Parathyroid adenoma (tissue), 2 donors: ENCODE measurements at regions not wholly inside any gene's neighbourhood (a gene's known extent, or its start where the extent isn't known, plus 50 kb on each side); places are given as distances from the start of the nearest gene placed in this dataset.

Experiments used
- H2AFZ ChIP-seq: fragments of 300-600 bp; sonication (generic); one replicate; pipeline ENCODE4 v1.7.0; 2017; ENCODE audit warnings: antibody characterized with exemption, mild to moderate bottlenecking
- H3K27ac ChIP-seq: fragments of 300-600 bp; sonication (generic); one replicate; pipeline ENCODE4 v1.7.0; 2017
- H3K27me3 ChIP-seq: fragments of 300-600 bp; sonication (generic); one replicate; pipeline ENCODE4 v1.7.0; 2017; ENCODE audit warnings: low read length; ENCODE audit not compliant: control insufficient read depth, insufficient read depth
- H3K36me3 ChIP-seq: fragments of 300-600 bp; sonication (generic); one replicate; pipeline ENCODE4 v1.7.0; 2017; ENCODE audit warnings: low read length; ENCODE audit not compliant: control insufficient read depth, insufficient read depth
- H3K4me1 ChIP-seq: fragments of 300-600 bp; sonication (generic); one replicate; pipeline ENCODE4 v1.7.0; 2017; ENCODE audit warnings: control low read depth
- H3K4me2 ChIP-seq: fragments of 300-600 bp; sonication (generic); one replicate; pipeline ENCODE4 v1.7.0; 2017; ENCODE audit warnings: low read length
- H3K4me3 ChIP-seq: fragments of 300-600 bp; sonication (generic); one replicate; pipeline ENCODE4 v1.7.0; 2017; ENCODE audit warnings: low read depth, low read length
- H3K79me2 ChIP-seq: fragments of 300-600 bp; sonication (generic); one replicate; pipeline ENCODE4 v1.7.0; 2017; ENCODE audit warnings: control low read depth
- H3K9ac ChIP-seq: fragments of 300-600 bp; sonication (generic); one replicate; pipeline ENCODE4 v1.7.0; 2017; ENCODE audit warnings: mild to moderate bottlenecking
- H3K9me3 ChIP-seq: fragments of 300-600 bp; sonication (generic); one replicate; pipeline ENCODE4 v1.7.0; 2017; ENCODE audit warnings: low read length; ENCODE audit not compliant: control insufficient read depth
- TF ChIP-seq, protein P1 (sequence below): fragments of 300-600 bp; sonication (generic); IDR thresholded peaks from one replicate; pipeline ENCODE4 v1.7.0; 2017; ENCODE audit warnings: antibody characterized with exemption, mild to moderate bottlenecking
- donor health status: primary hyperparathyroidism.

DNA sequence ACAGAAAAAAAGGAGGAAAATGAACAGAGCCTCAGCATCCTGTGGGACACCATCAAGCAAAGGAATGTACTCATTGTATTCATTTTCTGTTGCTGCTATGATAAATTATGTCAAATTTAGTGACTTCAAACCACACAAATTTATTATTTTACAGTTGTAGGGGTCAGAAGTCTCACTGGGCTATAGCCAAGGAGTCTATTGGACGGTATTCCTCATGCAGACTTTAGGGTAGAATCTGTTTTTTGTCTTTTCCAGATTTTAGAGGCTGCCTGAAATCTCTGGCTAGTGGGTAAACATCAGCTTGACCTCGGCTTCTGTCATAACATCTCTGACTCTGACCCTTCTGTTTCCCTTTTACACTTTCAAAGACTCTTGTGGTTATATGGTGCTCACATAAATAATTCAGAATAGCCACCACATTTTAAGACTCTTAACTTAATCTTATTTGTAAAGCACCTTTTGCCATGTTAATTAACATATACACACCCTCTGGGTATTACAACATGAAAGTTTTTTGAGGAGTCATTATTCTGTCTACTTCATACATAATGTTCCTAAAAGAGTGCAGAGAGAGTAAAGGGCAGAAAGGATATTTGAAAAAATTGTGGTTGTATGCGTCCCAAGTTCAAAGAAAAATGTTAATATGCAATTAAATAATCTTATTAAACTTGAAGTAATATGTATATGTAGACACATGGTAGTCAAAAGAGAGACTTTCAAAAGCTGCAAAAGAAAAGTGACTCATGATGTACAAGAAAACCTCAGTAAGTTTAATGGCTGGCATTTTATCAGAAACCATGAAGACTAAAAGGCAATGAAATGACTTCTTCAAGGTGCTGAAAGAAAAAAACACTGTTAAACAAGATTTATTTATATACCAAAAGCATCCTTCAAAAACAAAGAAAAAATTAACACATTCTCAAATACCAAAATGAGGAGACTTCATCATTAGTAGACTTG, 70.8 kb upstream of the MEOX2 start:
- TF ChIP-seq, protein P1, sequence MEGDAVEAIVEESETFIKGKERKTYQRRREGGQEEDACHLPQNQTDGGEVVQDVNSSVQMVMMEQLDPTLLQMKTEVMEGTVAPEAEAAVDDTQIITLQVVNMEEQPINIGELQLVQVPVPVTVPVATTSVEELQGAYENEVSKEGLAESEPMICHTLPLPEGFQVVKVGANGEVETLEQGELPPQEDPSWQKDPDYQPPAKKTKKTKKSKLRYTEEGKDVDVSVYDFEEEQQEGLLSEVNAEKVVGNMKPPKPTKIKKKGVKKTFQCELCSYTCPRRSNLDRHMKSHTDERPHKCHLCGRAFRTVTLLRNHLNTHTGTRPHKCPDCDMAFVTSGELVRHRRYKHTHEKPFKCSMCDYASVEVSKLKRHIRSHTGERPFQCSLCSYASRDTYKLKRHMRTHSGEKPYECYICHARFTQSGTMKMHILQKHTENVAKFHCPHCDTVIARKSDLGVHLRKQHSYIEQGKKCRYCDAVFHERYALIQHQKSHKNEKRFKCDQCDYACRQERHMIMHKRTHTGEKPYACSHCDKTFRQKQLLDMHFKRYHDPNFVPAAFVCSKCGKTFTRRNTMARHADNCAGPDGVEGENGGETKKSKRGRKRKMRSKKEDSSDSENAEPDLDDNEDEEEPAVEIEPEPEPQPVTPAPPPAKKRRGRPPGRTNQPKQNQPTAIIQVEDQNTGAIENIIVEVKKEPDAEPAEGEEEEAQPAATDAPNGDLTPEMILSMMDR, result no peak
- Histone ChIP-seq H3K4me2 (no peak overlapping the region), H3K27me3 (no peaks in the 10 kb centered on the region), H3K9me3 (no peaks in the 10 kb centered on the region), H3K27ac (no peak overlapping the region), H2AFZ (no peak overlapping the region), H3K4me1 (no peaks in the 10 kb centered on the region), H3K4me3 (no peak overlapping the region), H3K36me3 (no peaks in the 10 kb centered on the region), H3K9ac (no peak overlapping the region), H3K79me2 (no peaks in the 10 kb centered on the region)

DNA sequence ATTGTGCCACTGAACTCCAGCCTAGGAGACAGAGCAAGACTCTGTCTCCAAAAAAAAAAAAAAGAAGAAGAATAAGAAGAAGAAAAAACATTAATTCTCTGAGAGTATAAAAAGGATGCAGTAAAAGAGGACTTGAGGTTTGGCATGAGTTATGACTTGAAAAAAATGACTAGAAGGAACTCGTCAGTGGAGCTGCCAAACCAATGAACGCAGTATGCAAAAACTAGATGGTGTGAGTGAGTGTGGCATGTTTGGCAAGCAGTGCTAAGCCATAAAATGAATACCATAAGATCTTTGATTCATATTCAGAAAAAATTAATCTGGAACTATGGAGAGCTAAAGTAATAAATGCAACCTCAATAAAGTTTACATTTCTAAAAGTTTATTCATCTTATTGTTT, 68.6 kb upstream of the MEOX2 start:
- H2AFZ ChIP-seq, result no peak overlapping the region
- H3K27me3 ChIP-seq, result no peaks in the 10 kb centered on the region
- no peak overlapping the region for H3K4me3 ChIP-seq
- H3K79me2 ChIP-seq, result no peaks in the 10 kb centered on the region
- H3K4me1 ChIP-seq, result no peaks in the 10 kb centered on the region
- TF ChIP-seq, protein P1, result no peak
- H3K36me3 ChIP-seq, result no peaks in the 10 kb centered on the region
- H3K9me3 ChIP-seq, result no peaks in the 10 kb centered on the region
- H3K9ac ChIP-seq, result no peak overlapping the region
- no peak overlapping the region for H3K4me2 ChIP-seq
- no peak overlapping the region for H3K27ac ChIP-seq

DNA sequence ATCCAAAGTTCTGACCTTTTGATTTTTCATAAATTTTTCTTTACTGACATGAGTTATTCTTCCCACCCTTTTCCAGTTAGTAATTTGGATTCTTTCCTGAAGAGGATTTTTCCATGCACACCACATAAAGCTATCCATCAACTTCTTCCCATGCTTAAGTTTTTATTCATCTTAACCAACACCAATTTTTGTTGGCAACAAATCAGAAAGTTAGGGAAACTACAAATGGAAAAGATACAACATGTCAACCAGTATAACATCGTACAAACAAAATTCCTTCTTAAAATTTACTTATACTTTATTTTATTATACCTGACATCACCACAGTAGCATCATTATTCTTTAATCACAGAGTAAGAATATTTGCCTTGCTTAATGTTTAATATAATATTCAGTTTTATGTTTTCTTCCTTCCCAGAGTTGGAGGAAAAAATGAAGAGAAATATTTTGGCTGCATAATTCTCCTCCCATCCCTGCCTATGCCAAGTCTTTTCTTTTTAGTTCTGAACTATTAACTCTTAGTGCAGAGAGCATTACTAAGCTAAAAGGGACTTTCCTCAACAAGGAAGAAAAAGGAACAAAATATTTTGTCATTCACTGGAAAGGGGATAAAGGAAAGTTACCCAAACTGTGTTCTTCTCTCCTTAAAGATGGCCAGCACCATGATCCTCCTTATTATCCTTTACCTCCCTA, 67.5 kb upstream of the MEOX2 start:
- H3K27ac ChIP-seq, result no peak overlapping the region

DNA sequence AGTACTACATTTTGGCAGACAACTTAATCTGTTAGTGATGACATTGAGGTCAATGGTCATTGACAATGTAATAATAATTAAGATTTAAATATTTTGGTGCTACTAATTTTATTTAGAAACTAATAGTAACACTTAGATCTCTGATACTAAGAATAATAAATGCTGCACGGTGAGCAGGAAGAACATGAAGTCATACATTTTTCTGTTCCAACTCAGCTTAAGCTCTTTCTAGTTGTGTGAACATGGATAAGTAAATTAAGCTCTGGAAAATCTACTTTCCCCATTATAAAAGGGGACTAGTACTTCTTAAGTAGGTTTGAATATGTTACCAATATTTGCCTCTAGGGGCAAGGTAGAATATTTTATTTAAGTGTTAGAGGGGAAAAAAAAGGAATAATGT, 65.9 kb upstream of the MEOX2 start:
- Histone ChIP-seq H3K9ac (no peak overlapping the region), H3K27me3 (no peaks in the 10 kb centered on the region), H3K4me1 (no peaks in the 10 kb centered on the region), H3K4me2 (no peak overlapping the region), H3K9me3 (no peaks in the 10 kb centered on the region), H2AFZ (no peak overlapping the region), H3K4me3 (no peak overlapping the region), H3K27ac (no peak overlapping the region), H3K79me2 (no peaks in the 10 kb centered on the region), H3K36me3 (no peaks in the 10 kb centered on the region)
- TF ChIP-seq, protein P1, result no peak

More for the DNA sequence above, 67.5 kb upstream of the MEOX2 start:
- Histone ChIP-seq H3K4me1 (no peaks in the 10 kb centered on the region), H3K79me2 (no peaks in the 10 kb centered on the region), H3K4me2 (no peak overlapping the region), H3K27me3 (no peaks in the 10 kb centered on the region), H3K9me3 (no peaks in the 10 kb centered on the region), H2AFZ (no peak overlapping the region), H3K4me3 (no peak overlapping the region), H3K9ac (no peak overlapping the region), H3K36me3 (no peaks in the 10 kb centered on the region)
- TF ChIP-seq, protein P1, result no peak
